NCI-H1417 treated with DMSO at 0.1 percent for 48 hours (cell line): ENCODE measurements at regions not wholly inside any gene's neighbourhood (a gene's known extent, or its start where the extent isn't known, plus 50 kb on each side); places are given as distances from the start of the nearest gene placed in this dataset.

ENCODE experiments used
- DNase-seq: peaks from one replicate; lab custom pipeline; 2025; lab: John Stamatoyannopoulos, UW

DNA sequence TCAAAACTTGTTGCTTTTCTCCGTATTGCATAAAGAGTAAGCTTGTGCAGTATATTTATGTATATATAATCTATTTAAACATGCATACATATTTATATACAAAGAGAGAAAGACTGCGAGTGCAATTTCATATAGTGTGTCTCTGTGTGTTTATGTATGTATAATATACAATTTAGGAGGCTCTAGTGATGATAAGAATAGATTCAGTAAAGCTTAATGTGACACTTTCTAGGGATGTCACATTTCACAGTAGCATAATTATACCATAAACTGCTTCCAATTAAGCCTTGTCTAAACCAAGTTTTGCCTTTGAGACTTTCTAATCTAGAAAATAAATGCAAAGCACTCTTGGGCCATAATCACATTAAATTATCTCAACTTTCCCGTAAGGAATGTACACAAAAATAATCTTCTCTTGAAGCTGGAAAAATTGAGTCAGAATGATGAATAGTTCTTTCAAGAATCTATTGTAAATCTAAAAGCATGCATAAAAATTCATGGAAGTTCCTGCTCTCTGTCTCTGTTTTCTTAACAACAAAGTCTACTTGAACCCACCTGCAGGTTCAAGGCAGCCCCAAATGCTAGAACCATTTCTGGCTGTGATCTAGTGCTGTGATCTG lies 114.1 kb upstream of the NPY2R start:
- DNase-seq = no peak

DNA sequence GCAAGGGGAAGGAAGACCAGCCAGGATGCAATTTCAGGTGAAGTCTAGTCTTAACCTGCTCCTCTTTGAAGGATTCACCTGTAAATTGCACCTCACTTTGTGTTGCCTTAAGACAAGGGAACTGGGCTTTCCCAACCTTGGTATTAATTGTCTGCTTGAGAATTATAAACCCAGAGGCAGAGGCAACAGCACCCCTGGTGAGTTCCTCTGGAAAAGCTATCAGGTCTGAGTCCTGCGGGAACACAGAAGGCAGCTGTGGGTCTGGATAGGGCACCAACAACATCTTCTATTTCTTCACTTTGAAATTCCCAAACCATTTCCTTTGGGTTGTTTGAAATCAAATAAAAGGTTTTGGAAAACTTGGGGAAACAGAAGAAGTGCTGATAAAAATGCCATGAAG lies 109.2 kb upstream of the NPY2R start:
- no peak for DNase-seq

DNA sequence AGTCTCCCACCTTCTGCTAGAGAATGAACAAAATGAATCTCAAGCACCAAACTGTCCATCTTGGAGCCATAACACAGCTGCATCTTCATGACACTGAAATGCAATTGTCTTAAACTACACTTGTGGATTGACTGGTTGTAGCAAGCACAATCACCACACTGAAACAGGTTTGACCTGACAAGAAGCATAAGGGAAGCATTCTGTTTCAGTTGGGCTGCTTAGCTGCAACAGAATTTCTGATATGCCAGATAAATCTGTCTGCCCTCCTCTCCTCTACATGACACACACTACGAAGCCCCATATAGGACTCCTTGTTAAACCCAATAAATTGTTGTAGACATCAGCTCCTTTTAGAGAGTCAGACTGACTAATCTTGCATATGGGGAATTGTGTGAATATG lies 101.8 kb upstream of the NPY2R start:
- no peak for DNase-seq

DNA sequence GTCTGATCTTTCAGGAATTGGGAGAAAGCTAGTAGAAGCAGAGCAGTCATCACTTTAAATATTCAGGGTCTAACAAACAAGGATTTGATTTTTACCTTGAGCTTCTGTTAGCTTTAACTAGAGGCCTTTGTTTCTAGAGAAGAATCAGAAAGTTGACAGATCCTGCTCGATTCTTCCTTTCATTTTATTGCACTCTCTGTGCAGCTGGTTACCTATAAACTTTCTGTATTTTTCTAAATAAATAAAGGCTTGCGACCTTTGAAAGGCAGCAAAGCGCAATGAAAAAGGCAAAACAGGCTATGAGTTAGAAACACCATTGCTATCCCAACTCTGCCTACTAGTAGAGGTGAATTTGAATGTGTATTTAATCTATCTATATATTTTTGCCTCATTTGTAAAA lies 101.4 kb upstream of the NPY2R start:
- no peak for DNase-seq

DNA sequence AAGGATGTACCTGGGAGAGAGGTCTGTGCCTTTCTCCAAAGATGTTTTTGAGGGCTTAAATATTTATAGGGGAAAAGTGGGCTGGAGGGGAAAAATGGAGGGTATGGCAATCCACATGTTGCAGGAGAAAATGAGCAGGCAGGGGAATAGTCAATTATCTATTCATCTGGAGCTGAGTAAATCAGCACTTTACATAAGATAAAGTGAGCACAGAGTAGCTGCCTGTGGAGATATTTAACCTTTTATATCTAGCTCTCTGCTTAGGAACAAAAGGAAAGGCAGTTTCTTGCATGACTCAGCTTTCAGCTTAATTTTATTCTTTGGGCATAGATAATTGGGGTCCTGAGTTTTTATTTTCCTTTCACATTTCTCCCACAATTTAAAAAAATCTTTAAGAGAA lies 93.6 kb upstream of the NPY2R start:
- no peak for DNase-seq

DNA sequence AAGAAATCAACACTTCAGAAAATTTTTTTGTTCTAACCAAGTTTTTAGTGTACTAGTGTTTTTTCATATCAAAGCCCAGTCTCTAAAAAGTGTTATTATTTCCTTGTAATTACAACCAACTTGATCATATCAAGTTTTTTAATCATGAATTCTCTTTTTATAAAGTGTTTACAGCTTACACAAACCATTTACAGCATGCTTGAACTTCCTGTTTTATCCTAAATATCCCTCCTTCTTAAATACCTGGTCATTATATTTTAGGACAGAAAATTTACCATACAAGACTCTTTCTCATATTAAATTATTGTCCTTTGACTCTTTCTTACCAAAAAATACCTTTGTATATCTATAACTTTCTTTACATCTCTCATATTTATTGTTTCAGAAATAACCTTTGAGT lies 89.4 kb upstream of the NPY2R start:
- DNase-seq = no peak

DNA sequence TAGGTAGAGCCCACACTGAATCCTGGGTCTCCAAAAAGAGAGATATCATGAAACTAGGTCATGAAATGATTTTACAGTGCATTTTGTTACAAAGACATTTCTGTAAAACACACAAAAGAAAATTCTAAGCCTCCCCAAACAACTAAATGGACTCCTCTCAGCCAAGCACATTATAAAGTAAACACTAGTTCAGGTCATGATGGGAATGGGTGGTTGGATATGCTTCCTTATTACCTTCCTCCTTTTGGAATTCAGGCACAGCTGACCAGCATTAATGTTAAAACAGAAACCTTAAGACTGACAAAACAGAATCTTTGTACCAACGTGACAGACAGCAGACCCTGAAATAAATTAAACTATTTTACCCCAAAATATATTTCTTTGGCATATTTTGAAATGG lies 87.9 kb upstream of the NPY2R start:
- DNase-seq = no peak

DNA sequence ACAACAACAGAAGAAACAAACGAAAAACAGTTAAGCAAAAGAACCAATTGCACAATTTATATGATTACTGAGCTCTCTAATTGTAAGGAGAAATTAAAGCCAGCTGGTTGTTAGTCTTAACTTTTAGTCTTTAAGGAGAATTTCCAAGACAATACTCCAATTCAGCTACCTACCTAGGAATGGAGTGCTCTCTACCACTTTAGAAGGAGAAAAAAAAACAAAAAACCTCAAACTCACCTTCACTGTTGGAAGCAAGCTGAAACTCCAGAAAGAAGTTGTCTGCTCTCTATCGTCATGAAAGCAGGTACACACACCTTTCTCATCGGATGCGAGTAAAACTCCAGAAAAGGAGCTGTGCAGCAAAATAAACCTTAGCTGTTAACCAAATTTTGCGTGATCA lies 86.1 kb upstream of the NPY2R start:
- DNase-seq = no peak

DNA sequence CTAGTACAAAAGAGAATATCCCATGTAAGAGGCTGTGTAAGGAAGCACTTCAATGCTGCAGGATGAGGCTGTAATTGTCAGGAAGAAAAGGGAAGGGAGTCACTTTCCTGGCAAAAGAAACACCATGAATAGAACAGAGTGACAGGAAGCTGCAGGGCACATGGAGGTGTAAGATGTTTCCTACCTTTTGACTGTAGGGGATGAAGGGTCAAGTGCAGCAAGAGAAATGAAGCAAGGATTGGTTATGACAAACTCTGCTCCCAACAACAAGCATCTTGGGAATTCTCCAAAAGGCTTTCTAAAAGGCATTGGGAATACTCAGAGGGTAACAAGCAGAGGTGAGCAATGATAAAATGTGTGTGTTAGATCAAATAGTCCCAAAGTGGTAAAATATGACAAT lies 74.3 kb upstream of the NPY2R start:
- DNase-seq = no peak

DNA sequence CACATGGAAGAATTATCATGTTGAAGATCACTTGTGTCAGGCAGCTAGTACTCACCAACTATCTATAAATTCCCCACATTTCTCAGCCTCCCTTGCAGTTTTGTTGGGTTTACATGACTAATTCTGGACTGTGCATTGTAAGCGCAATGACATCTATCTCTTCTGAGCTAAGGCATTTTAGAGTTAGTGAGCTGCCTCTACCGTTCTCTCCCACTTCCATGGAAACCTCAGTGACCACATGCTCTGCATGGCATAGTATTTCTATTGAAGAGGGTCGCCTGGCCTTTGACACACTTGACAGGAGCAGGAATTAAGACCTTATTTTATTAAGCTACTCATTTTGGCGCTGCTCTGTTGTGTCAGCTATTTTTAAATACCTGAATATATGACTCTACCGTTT lies 67.5 kb upstream of the NPY2R start:
- no peak for DNase-seq

DNA sequence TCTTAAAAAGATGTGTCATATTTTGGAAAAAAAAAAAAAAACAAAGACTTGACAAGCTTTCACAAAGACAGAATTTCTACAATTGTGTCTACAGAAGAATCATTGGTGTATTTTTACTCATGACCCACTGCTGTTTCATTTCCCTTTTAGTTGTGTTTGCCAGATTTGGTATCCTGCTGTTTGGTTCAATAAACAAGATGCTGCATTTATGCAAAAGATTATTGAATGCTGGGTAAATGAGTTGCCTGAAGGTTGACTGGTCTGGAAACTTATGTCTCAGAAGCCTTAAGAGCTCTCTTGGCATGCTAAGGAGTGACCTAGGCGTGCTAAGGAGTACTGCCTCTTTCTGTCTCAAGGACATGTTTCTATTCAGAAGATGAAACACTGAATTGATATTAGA lies 64.9 kb upstream of the NPY2R start:
- DNase-seq = no peak
